22Rv1 (cell line): ENCODE measurements at regions not wholly inside any gene's neighbourhood (a gene's known extent, or its start where the extent isn't known, plus 50 kb on each side); places are given as distances from the start of the nearest gene placed in this dataset.
A peak's percentile ranks its signal among the peaks of the same experiment; 100 is the strongest.
"Not testable (repeated sequence)": the region's sequence is repeated elsewhere in the genome, so short reads cannot be mapped to it uniquely, and the experiment has no call there.

Source experiments
- H3K27ac ChIP-seq: fragments of 450-650 bp; 2 replicates; pipeline ENCODE4 v1.5.1; 2017
- CTCF ChIP-seq: fragments of 450-650 bp; IDR thresholded peaks from 2 replicates; pipeline ENCODE4 v1.5.1; 2017; ENCODE audit warnings: mild to moderate bottlenecking
- ZFX ChIP-seq: fragments of 450-650 bp; IDR thresholded peaks from 2 replicates; pipeline ENCODE4 v1.6.1; 2017; ENCODE audit warnings: antibody characterized with exemption, borderline replicate concordance

- TF ChIP-seq ZFX (no peak), CTCF (no peak)
- no peak overlapping the region for H3K27ac ChIP-seq
These were observed 344.4 kb upstream of the STXBP6 start for GRCh38 chr14:25394356-25394755.

- no peak overlapping the region for H3K27ac ChIP-seq
- no peak for TF ChIP-seq CTCF
- no peak for TF ChIP-seq ZFX
These were observed 340.0 kb upstream of the STXBP6 start for GRCh38 chr14:25389948-25390347.

GRCh38 chr14:25381498-25381897 is 331.6 kb upstream of the STXBP6 start:
- H3K27ac ChIP-seq: no peak overlapping the region
- TF ChIP-seq ZFX (no peak), CTCF (peak; percentile 69)

GRCh38 chr14:25375639-25376038 is 325.7 kb upstream of the STXBP6 start:
- H3K27ac ChIP-seq: no peak overlapping the region
- TF ChIP-seq ZFX (no peak), CTCF (no peak)

GRCh38 chr14:25371068-25371467 is 321.1 kb upstream of the STXBP6 start:
- TF ChIP-seq ZFX (no peak), CTCF (no peak)
- H3K27ac ChIP-seq: peak overlapping the region; percentile 75

- not testable (repeated sequence) for H3K27ac ChIP-seq
These were observed 320.1 kb upstream of the STXBP6 start for GRCh38 chr14:25370057-25370456.

- H3K27ac ChIP-seq: no peak overlapping the region
- TF ChIP-seq ZFX (no peak), CTCF (no peak)
These were observed 308.4 kb upstream of the STXBP6 start for GRCh38 chr14:25358330-25358729.

GRCh38 chr14:25351269-25351668 is 301.3 kb upstream of the STXBP6 start:
- TF ChIP-seq ZFX (no peak), CTCF (no peak)
- no peak overlapping the region for H3K27ac ChIP-seq
